Kidney (tissue), 13 donors: ENCODE measurements at regions not wholly inside any gene's neighbourhood (a gene's known extent, or its start where the extent isn't known, plus 50 kb on each side); places are given as distances from the start of the nearest gene placed in this dataset.

Experiments used
- DNase-seq, 5 donors: peaks; one replicate each; pipeline ENCODE4 v3.0.0-alpha.2; 2013 to 2020
- FAIRE-seq: peaks from 2 replicates; lab custom pipeline; 2012; peaks lifted over from hg19 to GRCh38; lab: Jason Lieb, UNC
- H3K27ac ChIP-seq, 2 donors: one replicate each; pipeline ENCODE4 v1.7.0; 2013; ENCODE audit warnings: low read depth in 2 of 2, low read length in 2 of 2, inconsistent platforms in 1 of 2
- H3K27me3 ChIP-seq: one replicate; pipeline ENCODE4 v1.7.1; 2013; ENCODE audit warnings: low read length, inconsistent platforms; ENCODE audit not compliant: control insufficient read depth, insufficient read depth
- H3K36me3 ChIP-seq, 3 donors: one replicate each; pipeline versions ENCODE4 v1.7.0 to v1.7.1; 2013; ENCODE audit warnings: low read length in 3 of 3, control low read depth in 1 of 3, inconsistent platforms in 1 of 3; ENCODE audit not compliant: insufficient read depth in 3 of 3, control insufficient read depth in 2 of 3
- H3K4me1 ChIP-seq, 3 donors: one replicate each; pipeline versions ENCODE4 v1.7.0 to v1.7.1; 2013; ENCODE audit warnings: low read length in 3 of 3, inconsistent platforms in 1 of 3, low read depth in 1 of 3; ENCODE audit not compliant: control insufficient read depth in 2 of 3, insufficient read depth in 2 of 3
- H3K4me3 ChIP-seq, 3 donors: one replicate each; pipeline versions ENCODE4 v1.7.0 to v1.8.1; 2013; ENCODE audit warnings: low read length in 3 of 3, control low read depth in 1 of 3, inconsistent platforms in 1 of 3
- H3K9ac ChIP-seq, 3 donors: one replicate each; pipeline versions ENCODE4 v1.7.0 to v1.7.1; 2013; ENCODE audit warnings: low read length in 3 of 3, control low read depth in 1 of 3, inconsistent platforms in 1 of 3
- H3K9me3 ChIP-seq, 3 donors: one replicate each; pipeline versions ENCODE4 v1.7.0 to v1.7.1; 2013; ENCODE audit warnings: low read length in 3 of 3, control low read depth in 1 of 3, inconsistent platforms in 1 of 3; ENCODE audit not compliant: control insufficient read depth in 2 of 3, insufficient read depth in 1 of 3
- CTCF ChIP-seq: IDR thresholded peaks from 3 replicates; pipeline ENCODE4 v1.5.1; 2012; ENCODE audit warnings: mild to moderate bottlenecking, moderate library complexity, borderline replicate concordance; ENCODE audit not compliant: insufficient read depth; ENCODE audit errors: extremely low read depth
- intact Hi-C: fragments of 100-400 bp; cut with DNase I; formaldehyde crosslinking; loops from one replicate; pipeline ENCODE4 v1.11.1; 2022
- donor health status: control.
- donor health status: control.
- donor health status: control.
- donor health status: control.
- donor health status: control.
- donor health status: DM: yes; HTN: yes; CAD: no.
- donor health status: Normal renal cell carcinoma (clear cell type).

GRCh38 chr10:36591436-36591835, 534.0 kb upstream of the ANKRD30A start:
- Histone ChIP-seq H3K27me3 (no peaks in the 10 kb centered on the region), H3K36me3 (no peaks in the 10 kb centered on the region), H3K27ac (no peak overlapping the region), H3K9me3 (no peaks in the 10 kb centered on the region), H3K9ac (no peak overlapping the region), H3K4me3 (no peak overlapping the region), H3K4me1 (no peaks in the 10 kb centered on the region)
- intact Hi-C loops, result no loop called here
- DNase-seq (no peak), FAIRE-seq (no peak)
- TF ChIP-seq CTCF, result no peak

DNA sequence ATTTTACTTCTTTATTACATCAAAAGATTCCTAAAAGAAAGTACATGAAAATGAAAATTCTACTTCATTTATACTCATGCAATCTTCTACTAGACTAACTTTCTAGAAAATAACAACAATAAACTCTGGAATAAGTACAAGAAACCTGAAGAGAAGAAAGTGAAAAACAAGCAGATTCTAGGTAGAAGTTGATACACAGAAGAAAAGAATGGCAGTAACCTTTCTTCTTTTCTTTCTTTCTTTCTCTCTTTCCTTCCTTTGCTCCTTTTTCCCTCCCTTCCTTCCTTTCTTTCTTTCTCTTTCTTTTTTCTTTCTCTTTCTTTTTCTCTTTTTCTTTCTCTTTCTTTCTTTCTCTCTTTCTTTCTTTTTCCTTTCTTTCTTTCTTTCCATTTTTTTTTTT, 541.7 kb upstream of the ANKRD30A start:
- H3K27me3 ChIP-seq, result no peaks in the 10 kb centered on the region
- intact Hi-C loops, result no loop called here
- no peaks in the 10 kb centered on the region for H3K4me1 ChIP-seq
- no peak overlapping the region for H3K9ac ChIP-seq
- no peak for TF ChIP-seq CTCF
- no peak overlapping the region for H3K27ac ChIP-seq
- no peaks in the 10 kb centered on the region for H3K36me3 ChIP-seq
- no peaks in the 10 kb centered on the region for H3K9me3 ChIP-seq
- no peak overlapping the region for H3K4me3 ChIP-seq
- no peak for DNase-seq
- FAIRE-seq, result no peak

GRCh38 chr10:36581237-36581636, 544.2 kb upstream of the ANKRD30A start:
- DNase-seq, result no peak
- intact Hi-C loops, result no loop called here
- no peak overlapping the region for H3K9ac ChIP-seq
- no peaks in the 10 kb centered on the region for H3K27me3 ChIP-seq
- H3K4me3 ChIP-seq, result no peak overlapping the region
- H3K36me3 ChIP-seq, result no peaks in the 10 kb centered on the region
- H3K4me1 ChIP-seq, result no peaks in the 10 kb centered on the region
- no peak overlapping the region for H3K27ac ChIP-seq
- FAIRE-seq, result no peak
- H3K9me3 ChIP-seq, result no peaks in the 10 kb centered on the region
- no peak for TF ChIP-seq CTCF

DNA sequence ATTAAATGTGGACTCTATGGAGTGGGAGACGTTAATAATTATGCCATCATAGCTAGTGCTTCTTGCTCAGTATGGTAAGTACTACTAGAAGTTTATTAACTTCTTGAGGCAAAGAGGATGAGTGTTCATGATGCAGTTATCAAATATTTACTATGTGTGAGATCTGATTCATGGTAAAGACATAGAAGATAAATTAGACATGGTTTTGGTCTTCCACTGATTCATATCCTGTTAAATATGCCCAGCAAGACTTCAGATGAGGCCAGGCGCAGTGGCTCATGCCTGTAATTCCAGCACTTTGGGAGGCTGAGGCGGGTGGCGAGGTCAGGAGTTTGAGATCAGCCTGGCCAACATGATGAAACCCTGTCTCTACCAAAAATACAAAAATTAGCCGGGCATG, 547.1 kb upstream of the ANKRD30A start:
- no peak for TF ChIP-seq CTCF
- Histone ChIP-seq H3K27ac (no peak overlapping the region), H3K4me3 (no peak overlapping the region), H3K36me3 (no peaks in the 10 kb centered on the region), H3K9me3 (no peaks in the 10 kb centered on the region), H3K9ac (no peak overlapping the region), H3K27me3 (no peaks in the 10 kb centered on the region), H3K4me1 (no peaks in the 10 kb centered on the region)
- FAIRE-seq (no peak), DNase-seq (no peak)
- intact Hi-C loops, result no loop called here
